NCI-H1092 (cell line): ENCODE measurements at regions not wholly inside any gene's neighbourhood (a gene's known extent, or its start where the extent isn't known, plus 50 kb on each side); places are given as distances from the start of the nearest gene placed in this dataset.
"Not testable (repeated sequence)": the region's sequence is repeated elsewhere in the genome, so short reads cannot be mapped to it uniquely, and the experiment has no call there.

Experiments used
- DNase-seq: peaks from one replicate; lab custom pipeline; 2025; lab: John Stamatoyannopoulos, UW

DNA sequence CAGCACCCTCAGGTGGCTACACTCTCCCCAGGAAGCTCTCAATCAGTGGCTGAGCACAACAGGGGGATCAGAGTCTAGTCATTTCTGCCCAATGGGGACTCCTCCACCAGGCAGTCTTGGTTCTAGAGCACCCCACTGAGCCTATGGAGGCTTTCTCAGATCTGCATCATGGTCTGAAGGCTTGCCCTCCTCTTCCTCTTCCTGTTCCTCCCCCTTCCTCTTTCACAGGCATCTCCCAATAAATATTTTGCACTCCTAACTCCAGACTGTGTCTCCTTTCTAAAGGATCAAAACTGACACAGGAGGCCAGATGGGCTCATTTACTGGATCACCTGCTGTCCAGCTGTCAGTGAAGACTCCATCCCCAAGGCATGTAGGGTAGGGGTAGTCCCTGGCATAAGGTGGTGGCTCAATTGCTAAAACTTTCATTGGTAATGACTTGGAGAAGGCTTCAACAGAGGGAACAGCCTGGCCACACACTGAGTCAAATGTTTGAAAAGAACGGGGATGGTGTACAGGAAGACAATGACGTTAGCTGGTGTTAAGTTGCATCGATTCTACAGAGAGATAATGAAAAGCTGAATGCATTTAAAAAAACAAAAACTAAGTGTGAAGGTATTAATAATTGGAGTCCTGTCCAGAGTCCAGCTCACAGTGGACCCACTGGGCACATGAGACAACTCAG lies 84.2 kb upstream of the SLC2A1 start:
- no peak for DNase-seq

- no peak for DNase-seq
Measured at GRCh38 chr1:43042127-43042526, 83.5 kb upstream of the SLC2A1 start.

DNA sequence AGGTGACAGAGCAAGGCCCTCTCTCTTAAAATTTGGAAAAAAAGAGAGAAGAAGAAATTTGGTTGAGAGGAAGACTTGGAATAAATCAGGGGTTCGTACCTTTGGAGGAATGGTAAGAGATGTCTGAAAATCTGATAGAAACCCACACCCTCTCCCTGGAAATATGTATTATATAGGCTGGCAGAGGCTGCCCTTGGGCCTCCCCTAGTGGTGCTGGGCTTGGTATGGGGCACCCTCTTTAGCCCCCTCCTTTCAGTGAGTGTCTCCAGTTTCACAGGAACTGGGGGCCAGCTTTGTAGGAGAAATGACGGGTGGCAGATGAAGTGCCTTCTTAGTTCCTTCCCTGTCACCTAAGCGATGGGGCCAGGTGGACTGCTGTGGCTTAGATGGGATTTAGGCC lies 82.9 kb upstream of the SLC2A1 start:
- no peak for DNase-seq

DNA sequence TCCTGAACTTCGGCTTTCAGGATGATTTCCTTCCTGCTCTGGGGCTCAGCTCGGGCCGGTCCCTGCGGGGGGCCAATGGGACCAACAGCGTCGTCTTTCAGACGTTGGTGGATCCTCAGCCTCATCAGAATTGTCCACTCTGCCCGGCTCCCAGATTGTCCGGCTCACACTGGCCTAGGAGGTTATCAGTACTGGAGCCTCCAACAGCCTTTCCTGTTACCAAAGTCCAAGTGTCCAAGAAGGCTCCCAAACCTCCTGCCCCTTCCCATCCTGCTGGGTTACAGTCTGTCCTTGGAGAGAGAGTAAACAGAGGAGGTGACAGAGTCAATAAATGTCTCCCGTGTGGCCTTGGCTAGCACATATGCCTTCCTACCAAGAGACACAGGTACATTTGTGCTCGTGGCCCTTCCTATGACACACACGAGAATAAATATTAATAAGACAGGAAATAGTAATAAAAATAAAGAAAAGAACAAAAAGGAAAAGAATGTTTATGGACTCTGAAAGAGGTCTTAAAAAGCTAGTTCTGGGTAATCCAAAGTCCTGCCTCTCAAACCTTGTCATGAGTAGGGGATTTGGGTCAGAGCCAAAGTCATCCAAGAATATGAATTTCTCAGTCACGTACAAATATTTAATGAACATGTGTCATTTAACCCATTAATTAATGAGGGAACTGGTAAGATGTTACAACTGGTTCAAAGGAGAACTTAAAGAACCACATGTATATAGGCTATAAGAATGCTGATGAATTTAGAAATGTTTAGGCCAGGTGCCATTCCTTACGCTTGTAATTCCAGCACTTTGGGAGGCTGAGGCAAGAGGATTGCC lies 80.8 kb upstream of the SLC2A1 start:
- DNase-seq, result no peak

DNA sequence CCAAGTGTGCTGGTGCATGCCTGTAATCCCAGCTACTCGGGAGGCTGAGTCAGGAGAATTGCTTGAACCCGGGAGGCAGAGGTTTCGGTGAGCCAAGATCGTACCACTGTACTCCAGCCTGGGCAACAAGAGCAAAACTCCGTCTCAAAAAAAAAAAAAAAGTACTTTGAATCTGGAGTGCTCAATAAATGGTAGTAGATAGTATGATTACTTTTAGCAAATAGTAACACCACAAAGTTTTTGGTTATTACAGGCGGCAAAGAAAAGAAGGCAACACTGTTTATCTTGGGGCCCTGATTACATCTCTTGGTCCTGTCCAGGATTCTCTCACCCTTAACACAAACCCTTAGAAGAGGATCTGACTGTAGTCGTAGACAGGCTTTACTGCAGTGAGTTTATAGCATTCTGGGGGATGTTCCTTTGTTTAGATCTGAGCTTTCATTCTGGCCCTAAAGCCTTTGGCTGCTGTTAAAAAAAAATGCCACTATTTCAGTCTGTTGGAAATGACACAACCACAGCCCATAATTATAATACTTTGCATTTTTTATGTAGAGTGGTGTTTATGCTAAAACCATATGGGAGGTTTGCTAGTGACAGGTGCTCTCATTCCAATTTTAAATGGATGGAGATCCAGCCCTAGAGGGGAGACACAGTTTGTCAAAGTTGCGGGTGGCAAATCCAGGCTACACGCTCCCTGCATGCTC lies 79.7 kb upstream of the SLC2A1 start:
- no peak for DNase-seq

DNA sequence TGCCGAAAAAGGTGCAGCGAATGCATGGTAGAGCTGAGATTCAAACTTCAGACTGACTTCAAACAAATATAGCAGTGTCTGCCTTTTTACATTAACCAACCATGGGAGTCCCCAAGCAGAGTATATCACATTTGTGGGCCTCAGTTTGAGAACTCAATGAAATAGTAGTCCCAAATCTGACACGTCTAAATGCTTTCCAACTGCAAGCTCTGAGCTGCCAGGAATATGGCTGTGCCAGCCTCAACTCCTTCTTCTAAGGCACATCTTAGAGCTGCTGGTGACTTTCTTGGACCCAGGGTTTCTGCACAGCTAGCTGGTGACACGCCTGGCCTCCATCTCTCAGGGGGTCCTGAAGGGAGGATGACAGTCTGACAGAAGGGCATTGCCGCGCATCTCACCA lies 78.8 kb upstream of the SLC2A1 start:
- no peak for DNase-seq

DNA sequence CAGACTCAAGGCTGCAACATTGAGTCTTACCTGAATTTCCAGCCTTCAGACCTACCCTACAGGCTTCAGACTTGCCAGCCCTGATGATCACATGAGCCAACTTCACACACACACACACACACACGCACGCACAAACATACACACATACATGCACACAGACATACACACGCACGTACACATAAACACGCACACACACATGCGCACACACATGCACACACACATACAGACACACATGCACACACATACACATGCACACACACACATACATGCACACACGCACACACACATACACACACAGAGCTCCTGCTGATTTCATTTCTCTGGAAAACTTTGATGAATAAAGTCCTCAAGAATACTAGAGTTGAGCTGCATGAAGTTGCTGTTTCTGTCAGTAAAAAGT lies 78.3 kb upstream of the SLC2A1 start:
- no peak for DNase-seq

GRCh38 chr1:43035821-43036741 lies 77.4 kb upstream of the SLC2A1 start:
- DNase-seq, result no peak

GRCh38 chr1:43034778-43035177 lies 76.1 kb upstream of the SLC2A1 start:
- no peak for DNase-seq

DNA sequence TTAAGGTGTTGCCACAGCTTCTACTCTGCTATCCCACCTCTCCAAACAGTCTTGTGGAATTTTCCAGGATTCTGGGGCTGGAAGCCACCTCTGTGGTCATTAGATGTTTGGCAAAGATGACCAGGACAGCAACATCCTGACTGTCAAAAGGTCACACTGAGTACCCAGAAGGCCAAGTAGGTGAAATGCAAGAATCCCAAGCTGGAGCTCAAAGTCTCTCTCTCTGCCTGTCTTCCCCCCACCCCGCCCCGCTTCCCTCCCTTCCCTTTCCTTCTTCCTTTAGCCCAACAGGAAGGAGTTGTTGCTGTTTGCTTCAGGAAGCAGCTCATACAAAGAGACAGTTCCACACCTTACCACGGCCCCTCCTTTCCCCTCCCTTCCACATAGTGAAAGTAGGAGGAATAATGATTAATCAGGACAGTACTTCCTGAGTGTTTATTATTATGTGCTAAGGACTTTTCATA lies 75.6 kb upstream of the SLC2A1 start:
- no peak for DNase-seq

DNA sequence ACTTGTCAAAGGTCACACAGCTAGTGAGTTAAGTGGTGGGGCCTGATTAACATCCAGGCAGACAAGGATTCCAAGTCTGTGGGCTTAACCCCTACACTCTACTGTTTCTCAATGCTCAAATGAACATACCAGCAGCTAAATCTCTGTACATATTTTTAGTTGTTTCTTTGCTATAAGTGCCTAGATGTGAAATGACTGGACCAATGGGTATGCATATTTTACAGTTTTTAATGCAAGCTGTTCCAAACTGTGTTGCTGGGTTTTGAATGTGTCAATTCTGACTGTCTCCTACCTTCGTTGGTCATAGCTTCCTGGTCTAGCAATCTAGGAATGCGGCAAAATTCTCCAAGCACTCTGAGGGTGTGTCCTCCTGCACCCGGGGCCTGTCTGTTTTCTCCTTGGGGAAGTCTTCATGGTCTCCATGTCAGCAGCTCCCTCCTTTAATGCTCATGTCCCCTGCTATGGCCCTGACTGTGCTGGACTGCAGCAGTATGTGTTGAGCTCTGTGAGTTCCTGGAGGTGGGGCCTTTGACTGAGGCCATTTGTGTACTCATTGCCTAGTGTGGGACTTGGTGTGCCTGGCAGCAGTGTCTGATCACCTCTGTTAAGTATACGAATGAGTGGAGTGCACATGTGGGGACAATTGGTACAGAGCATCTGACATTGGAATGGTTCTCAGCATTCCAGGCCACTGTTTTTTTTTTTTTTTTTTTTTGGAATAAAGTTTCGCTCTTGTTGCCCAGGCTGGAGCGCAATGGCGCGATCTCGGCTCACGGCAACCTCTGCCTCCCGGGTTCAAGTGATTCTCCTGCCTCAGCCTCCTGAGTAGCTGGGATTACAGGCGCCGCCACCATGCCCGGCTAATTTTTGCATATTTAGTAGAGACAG lies 72.9 kb upstream of the SLC2A1 start:
- DNase-seq, result no peak

- no peak for DNase-seq
Measured at GRCh38 chr1:43024905-43025304, 66.2 kb upstream of the SLC2A1 start.

- DNase-seq, result no peak
Measured at GRCh38 chr1:43021547-43022474, 63.1 kb upstream of the SLC2A1 start.

DNA sequence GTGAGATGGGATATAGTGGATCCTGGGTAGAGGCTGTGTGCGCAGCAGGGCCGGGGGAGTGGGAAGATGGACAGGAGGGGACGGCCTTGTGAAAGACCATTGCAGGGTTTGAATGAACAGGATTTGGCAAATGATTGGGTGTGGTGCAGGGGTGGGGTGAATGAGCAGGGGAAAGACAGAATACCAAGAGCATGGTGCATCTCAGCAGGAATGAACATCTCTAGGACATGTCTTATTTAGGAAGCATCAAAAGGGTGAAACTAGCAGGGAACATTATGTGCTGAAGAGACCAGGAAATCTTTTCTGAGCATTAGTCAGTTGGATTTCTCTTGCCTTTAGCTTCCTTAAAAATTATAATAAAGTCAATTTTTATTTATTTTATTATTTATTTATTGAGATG lies 60.6 kb upstream of the SLC2A1 start:
- DNase-seq, result no peak

GRCh38 chr1:43018121-43018520 lies 59.5 kb upstream of the SLC2A1 start:
- no peak for DNase-seq

DNA sequence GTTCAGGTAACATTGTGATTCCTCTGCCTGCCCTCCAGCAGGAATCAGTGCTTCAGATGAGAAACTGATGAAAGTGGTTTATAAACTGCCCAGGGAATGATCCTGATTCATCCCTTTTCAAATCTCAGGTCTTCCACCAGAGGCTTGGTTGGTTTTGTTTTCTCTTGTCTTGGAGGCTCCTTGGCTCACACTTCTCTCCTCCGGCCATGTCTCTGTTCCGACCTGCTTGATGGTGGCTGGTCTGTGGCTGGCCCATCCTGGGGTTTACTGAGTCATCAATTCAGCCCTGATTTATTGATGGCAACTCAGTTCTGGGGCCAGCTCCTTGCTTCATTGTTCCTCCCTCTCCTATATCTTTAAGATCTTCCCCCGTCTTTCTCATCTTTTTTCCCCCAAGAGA lies 56.6 kb upstream of the SLC2A1 start:
- no peak for DNase-seq

DNA sequence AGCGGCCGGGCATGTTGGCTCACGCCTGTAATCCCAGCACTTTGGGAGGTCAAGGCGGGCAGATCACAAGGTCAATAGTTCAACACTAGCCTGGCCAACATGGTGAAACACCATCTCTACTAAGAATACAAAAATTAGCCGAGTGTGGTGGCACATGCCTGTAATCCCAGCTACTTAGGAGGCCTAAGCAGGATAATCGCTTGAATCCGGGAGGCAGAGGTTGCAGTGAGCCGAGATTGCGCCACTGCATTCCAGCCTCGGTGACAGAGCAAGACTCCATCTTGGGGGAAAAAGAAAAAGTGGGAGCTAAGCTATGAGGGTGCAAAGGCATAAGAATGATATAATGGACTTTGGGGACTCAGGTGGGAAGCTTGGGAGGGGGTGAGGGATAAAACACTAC lies 55.9 kb upstream of the SLC2A1 start:
- not testable (repeated sequence) for DNase-seq

GRCh38 chr1:43011020-43011419 lies 52.4 kb upstream of the SLC2A1 start:
- DNase-seq, result no peak

- no peak for DNase-seq
Measured at GRCh38 chr1:43009274-43009673, 50.6 kb upstream of the SLC2A1 start.
